Fibroblast of skin of left quadriceps (primary cell): ENCODE measurements at regions not wholly inside any gene's neighbourhood (a gene's known extent, or its start where the extent isn't known, plus 50 kb on each side); places are given as distances from the start of the nearest gene placed in this dataset.

Source experiments
- DNase-seq, 2 experiments: peaks; one replicate each; pipeline ENCODE4 v3.0.0-alpha.2; 2013; ENCODE audit warnings: low read depth in 2 of 2

GRCh38 chrX:129176710-129177109, 346.6 kb downstream of the SMARCA1 start:
- no peak for DNase-seq

- DNase-seq = no peak
These were observed 362.2 kb downstream of the SMARCA1 start for GRCh38 chrX:129161108-129161507.

DNA sequence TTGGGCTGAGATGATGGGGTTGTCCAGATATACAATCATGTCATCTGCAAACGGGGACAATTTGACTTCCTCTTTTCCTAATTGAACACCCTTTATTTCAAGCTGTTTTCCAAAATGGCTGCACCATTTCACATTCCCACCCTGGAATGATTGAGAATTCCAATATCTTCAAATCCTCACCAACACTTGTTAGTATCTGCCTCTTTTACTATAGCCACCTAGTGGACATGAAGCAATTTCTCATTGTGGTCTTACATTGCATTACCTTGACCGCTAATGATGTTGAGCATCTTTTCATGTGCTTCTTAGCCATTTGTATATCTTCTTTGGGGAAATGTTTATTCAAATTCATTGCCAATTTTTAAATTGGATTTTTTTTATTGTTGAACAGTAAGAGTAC, 364.8 kb downstream of the SMARCA1 start:
- no peak for DNase-seq

- DNase-seq = no peak
These were observed 377.4 kb downstream of the SMARCA1 start for GRCh38 chrX:129145840-129146272.

DNA sequence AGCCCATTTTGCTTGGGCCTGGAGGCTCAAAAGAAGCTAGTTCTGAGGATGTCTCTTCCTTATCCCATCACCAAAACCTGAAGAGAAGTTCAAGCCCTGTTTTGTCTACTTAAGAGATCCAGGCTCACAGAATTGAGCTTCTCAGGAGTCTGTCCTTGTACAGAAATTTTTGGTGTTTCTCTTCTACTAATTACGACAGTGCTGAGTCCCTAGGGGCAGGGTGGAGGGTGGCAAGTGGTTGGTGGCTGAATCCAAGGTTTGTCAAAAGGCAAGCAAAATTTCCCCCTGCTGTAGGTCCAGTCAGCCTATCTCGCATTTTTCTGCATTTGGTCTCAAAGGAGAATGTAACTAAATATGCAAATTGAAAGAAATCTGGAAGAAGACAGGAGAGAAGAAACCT, 377.9 kb downstream of the SMARCA1 start:
- no peak for DNase-seq

GRCh38 chrX:129144172-129145038, 378.9 kb downstream of the SMARCA1 start:
- peak; percentile 52 to 59 for DNase-seq

DNA sequence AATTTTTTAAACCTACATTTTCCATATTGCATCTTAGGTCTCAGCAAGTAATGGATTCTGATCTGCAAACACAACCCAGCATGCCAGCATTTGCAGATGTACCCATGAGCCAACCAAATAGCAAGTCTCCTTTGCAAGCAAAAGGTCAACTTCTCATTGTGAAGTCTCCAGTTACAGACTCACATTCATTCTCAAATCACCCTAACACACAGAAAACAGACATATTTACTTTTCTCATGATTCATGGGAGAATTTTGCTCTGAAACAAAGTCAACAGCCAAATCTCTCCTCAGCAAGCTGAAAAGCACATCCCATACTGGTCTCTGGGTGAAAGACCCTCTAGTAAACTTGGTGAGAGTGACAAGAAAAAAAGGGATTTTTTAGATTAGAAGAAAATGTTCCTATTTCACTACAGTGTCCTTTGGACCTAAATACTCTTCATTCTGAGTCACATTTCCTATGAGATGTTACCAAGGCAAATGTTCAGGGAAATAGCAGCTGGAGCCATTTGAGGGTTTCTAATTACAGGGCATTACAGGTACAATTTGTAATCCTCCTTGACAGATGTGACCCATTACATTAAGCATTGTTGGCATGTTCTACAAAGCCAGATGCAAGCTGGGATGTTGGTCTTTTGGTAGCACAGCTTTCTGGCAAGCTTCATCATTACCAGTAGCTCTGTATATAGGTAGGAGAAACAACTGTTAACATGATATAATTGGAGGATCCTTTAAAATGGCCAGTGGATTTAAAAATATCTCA, 383.3 kb downstream of the SMARCA1 start:
- no peak for DNase-seq

- no peak for DNase-seq
These were observed 398.0 kb downstream of the SMARCA1 start for GRCh38 chrX:129125122-129125914.

DNA sequence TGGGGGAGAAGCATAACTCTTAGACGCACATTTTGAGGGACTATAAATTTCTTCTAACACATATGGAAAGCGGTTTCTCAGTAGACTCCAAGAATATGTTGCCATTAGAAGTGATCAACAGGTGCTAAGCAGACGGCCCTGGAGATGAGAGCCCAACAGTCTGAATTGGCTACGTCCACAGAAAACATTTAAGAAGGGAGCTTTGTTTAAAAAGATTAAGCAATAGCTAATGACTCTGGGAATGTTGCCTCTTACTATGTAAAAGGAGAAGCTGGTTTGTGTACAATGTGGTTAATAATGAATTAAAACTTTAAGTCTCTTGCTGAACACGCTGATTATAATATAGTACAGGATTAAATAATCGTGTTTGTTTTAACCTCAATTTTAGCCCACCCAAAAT, 399.5 kb downstream of the SMARCA1 start:
- no peak for DNase-seq

DNA sequence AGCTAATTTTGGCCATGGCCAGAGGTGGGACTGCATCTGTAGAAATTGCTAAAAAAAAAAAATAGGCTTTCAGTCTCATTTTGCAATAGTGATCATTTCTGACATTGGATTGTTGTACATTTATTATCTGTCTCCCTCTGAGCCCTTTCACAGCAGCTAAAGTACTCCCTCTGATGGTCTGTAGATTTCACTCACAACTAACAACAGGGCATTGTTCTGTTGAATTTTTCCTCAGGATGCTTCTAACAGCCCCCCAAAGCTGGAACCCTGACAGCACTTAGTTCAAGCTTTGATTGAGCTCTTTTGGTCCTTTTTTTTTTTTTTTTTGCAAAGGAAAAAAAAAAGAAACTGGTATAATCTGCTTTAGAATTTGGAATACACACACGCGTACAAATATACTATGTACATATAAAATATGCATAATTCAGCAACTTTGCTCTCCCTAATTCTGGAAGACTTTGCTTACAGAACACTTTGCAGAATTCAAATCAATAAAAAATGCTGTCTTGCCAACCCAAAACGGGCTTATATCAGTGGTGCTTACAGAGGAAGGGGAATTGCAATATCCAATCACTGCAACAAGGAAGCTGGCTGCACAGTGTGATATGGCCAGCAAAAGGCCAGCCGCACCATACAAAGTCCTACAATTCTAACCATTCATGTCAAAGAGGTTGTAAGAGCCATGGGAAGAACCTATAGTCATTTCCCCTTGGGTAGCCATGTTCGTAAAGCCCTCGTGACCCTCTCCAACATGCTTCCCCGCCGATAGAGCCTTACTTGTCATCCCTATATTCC, 406.4 kb downstream of the SMARCA1 start:
- DNase-seq = no peak

DNA sequence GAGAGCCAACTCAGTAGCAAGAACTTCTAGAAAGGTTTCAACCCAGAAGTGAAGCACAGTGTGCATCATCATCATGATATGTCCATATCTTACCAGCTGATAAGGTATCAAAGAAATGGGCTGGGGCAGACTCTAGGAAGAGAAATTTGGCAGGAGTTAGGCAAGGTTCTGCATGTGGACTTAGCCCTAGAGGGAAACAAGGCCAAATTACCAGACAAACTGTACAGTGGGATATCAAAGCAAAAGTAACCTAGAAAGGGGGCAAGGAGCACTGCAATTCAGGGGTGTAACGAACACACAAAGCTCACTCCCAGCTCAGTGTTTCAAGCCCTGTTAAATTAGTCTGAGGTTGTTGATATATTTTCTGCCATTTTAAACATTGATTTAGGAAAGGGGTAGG, 407.4 kb downstream of the SMARCA1 start:
- DNase-seq = no peak

DNA sequence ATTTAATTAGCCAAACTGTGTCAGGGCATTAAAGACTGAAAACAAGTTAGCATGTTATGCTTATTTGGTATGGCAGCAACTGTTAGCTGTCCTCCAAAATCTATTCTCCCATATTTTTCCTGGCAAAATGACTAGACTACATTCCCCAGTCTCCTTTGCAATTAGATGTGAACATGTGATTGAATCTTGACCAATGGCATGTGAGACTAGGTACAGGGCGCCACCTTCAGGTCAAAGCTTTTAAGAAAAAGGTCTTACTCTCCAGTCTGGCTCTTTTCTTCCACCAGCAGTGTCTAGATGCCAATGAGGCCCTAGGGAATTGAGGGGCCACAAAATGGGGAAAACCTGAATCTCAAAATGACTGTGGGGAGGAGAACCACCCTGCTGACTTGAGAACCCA, 408.2 kb downstream of the SMARCA1 start:
- no peak for DNase-seq

DNA sequence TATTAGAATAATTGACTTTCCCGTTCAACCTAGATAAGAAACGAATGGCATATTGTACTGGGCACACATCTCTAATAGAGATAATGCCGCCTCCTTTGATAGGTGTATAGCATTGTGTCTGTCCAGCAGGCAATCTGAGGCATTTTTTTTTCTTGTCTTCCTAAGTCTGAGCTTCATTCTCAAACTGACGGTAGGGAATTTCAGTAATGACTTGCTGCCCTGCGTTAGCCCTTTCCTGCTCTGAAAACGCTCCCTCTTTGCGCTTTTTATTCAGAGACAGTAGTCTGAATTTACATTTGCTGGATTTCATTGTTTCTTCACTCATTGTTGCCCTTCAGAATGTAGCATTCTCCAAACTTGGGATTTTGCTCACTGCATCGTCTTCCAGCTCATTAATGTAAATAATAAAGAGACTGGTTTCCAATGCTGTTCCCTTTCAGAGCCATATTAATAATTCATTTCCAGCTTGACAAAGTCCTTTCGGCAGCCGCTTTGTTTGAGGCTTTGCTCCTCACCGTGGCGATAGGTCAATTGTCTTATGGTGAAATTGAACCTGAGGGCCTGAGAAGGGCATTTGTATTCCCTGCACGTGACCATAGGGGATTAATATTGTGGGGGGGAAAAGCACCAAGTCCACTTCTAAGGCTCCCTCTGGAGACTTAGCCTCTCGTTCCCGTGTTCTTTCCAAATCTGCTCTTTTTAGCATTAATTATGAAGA, 412.1 kb downstream of the SMARCA1 start:
- no peak for DNase-seq

- no peak for DNase-seq
These were observed 414.4 kb downstream of the SMARCA1 start for GRCh38 chrX:129108936-129109335.

DNA sequence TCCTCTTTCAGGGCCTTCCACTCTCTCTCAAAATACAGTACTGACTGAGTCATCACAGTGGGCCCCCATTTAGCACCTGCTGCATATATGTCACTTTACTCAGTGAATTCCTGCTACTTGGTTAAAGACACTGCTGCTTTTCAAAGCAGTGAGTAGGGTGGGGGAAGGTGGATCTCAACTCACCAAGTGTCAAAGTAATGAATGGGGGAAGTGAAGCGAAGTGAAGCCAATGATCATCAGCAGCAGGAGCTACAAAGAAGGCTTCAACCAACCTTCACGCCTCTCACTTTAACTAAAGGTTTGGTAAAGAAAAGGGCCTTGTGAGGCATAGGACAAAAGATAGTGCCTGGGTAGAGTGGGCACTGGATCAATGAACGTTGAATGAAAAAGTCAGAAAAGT, 424.1 kb downstream of the SMARCA1 start:
- no peak for DNase-seq

- DNase-seq = no peak
These were observed 425.6 kb downstream of the SMARCA1 start for GRCh38 chrX:129097668-129098067.

GRCh38 chrX:129093706-129094105, 429.6 kb downstream of the SMARCA1 start:
- no peak for DNase-seq

- no peak for DNase-seq
These were observed 430.5 kb downstream of the SMARCA1 start for GRCh38 chrX:129092757-129093156.

DNA sequence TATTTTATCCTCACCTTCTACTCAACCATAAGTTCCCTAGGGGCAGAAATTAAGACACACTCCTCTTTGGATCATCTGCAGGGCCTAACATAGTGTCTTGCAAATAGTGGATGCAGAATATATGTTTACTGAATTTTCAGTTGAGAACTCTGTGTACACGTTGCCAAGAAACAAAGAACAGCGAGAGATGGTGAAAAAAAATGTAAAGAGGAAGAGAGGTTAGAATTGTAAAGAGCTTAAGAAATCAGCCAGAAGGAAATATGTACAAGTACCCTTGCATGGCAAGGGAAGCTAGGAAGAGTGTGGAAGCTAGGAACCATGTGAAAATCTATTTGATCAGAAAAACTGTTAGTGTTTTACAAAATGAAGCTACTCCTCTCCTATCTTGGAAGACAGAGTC, 431.0 kb downstream of the SMARCA1 start:
- no peak for DNase-seq

DNA sequence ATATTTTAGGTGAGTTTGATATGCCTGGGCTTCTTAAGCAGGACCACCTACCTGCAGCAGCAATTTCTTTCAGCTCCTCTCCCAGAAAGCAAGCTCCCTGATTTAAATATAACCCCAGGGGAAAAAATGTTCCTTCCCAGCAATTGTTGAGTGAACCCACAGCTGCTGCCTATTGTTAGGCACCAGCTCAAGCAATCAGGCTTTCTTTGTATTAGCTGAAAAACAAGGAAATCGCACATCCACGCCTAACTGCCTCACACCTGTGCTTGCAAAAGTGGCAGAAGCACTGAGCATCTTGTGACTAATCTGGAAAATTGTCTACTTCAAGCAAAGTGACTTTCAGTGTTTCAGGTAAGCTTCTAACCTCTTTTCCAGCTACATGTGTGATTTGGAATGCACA, 432.2 kb downstream of the SMARCA1 start:
- DNase-seq = no peak

DNA sequence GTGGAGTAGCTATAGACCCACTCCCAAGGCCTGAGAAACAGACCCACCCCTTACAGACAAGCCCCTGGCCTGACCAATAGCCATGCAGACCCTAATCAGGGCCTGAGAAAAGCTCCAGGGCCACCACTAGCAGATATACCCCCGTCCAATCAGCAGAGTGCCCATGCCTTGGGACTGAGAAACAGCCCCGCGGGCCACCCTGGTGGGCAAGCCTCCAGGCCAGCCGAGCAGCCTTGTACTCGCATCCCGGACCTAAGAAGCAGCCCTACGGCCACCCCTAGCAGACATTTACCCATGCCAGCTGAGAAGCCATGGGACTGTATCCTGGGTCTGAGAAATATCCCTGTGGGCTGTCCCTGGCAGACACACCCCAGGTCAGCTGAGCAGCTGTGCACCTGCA, 436.5 kb downstream of the SMARCA1 start:
- DNase-seq = no peak
